ENCODE measurements at regions not wholly inside any gene's neighbourhood (a gene's known extent, or its start where the extent isn't known, plus 50 kb on each side); places are given as distances from the start of the nearest gene placed in this dataset.

- TF ChIP-seq CTCF (IDR thresholded peaks at IDR 0.05) = no peak
- no peak for TF ChIP-seq EP300 (IDR thresholded peaks at IDR 0.05; ENCODE audit: low read depth)
Observed at GRCh38 chr4:17020901-17021300, 122.5 kb upstream of the LDB2 start.
